Muscle layer of duodenum (tissue), 2 donors: ENCODE measurements at regions not wholly inside any gene's neighbourhood (a gene's known extent, or its start where the extent isn't known, plus 50 kb on each side); places are given as distances from the start of the nearest gene placed in this dataset.

Source experiments
- H3K27ac ChIP-seq: one replicate; pipeline ENCODE4 v1.7.0; 2013; ENCODE audit warnings: mild to moderate bottlenecking, low read length
- H3K27me3 ChIP-seq: one replicate; pipeline ENCODE4 v1.7.0; 2013; ENCODE audit warnings: low read depth, mild to moderate bottlenecking, control low read depth, low read length
- H3K36me3 ChIP-seq, 2 donors: one replicate each; pipeline ENCODE4 v1.7.0; 2013; ENCODE audit warnings: low read length in 2 of 2, control low read depth in 1 of 2, mild to moderate bottlenecking in 1 of 2; ENCODE audit not compliant: insufficient read depth in 2 of 2, control insufficient read depth in 1 of 2
- H3K4me1 ChIP-seq, 2 donors: one replicate each; pipeline ENCODE4 v1.7.0; 2013; ENCODE audit warnings: low read length in 2 of 2, mild to moderate bottlenecking in 2 of 2, control low read depth in 1 of 2, moderate library complexity in 1 of 2; ENCODE audit not compliant: insufficient read depth in 2 of 2, control insufficient read depth in 1 of 2
- H3K4me3 ChIP-seq, 2 donors: one replicate each; pipeline ENCODE4 v1.7.0; 2013; ENCODE audit warnings: low read length in 2 of 2, low read depth in 1 of 2, mild to moderate bottlenecking in 1 of 2
- H3K9me3 ChIP-seq, 2 donors: one replicate each; pipeline ENCODE4 v1.7.0; 2013; ENCODE audit warnings: low read length in 2 of 2, control low read depth in 1 of 2, mild to moderate bottlenecking in 1 of 2; ENCODE audit not compliant: control insufficient read depth in 1 of 2
- donor health status: healthy.

DNA sequence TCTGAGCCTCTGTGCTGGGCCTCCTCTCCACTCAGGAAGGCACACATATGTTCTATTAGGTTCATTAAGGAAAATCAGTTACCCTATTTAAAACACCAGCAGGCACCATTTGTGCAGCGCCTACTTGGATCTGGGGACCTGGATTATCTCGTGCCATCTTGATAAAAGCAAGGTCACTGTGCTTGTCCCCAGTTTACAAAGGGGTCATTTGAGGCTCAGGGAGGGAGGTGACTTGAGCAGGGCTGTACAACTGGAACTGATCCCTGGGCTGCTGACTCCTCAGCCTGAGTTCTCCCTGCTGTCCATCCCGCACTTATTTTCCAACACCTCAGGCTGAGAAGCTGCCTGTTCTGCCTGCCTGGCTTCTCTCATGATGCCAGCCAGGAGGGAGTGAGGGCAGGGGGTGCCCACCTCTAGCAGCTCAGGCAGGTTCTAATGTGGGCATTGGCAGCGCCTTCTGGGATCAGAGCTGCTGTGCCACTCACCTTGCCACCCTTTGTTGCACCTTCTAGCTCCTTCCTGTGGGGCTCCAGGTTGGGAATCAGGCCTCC lies 120.3 kb downstream of the GLI2 start:
- no peak overlapping the region for H3K27ac ChIP-seq
- H3K36me3 ChIP-seq: no peaks in the 10 kb centered on the region
- H3K4me3 ChIP-seq: no peak overlapping the region
- no peaks in the 10 kb centered on the region for H3K27me3 ChIP-seq
- H3K9me3 ChIP-seq: no peaks in the 10 kb centered on the region
- peaks cover 0 to 3% of the 10 kb centered on the region in 2 donors for H3K4me1 ChIP-seq

DNA sequence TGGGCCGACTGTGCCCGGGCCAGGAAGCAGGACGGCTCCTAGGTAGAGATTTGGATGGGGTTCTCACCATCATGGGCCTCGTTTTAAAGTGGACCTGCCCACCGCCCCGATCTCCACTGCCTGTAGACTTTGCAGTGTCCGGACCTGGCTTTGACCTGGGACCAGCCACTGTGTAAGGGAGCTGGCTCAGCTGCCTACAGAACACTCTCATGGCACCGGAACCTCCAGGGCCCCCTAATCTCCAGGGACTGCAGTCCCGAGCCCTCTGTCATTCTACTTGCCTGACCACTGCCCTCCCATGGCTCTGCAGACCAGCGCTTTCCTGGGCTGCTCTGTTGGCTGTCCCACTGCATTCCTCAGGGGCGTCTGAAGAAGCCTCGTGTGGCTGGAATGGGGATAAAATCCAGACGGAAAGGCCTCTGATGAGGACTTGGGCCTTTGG lies 120.8 kb downstream of the GLI2 start:
- H3K27me3 ChIP-seq: no peaks in the 10 kb centered on the region
- no peak overlapping the region for H3K27ac ChIP-seq
- peaks cover 0 to 3% of the 10 kb centered on the region in 2 donors for H3K4me1 ChIP-seq
- H3K9me3 ChIP-seq: no peaks in the 10 kb centered on the region
- no peaks in the 10 kb centered on the region for H3K36me3 ChIP-seq
- H3K4me3 ChIP-seq: no peak overlapping the region

DNA sequence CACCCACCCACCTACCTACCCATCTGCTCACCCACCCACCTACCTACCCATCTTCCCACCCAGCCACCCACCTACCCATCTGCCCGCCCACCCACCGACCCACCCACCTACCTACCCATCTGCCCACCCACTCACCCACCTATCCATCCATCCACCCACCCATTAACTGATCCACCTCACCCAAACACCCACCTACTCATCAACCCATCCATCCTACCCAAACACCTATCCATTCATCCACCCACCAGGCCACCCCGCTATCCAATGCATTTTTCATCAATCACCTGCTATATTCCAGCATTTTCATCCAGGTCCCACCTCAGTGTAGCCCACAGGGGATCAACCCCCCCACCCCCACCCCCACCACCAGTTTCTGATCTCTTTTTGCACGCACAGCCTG lies 121.8 kb downstream of the GLI2 start:
- Histone ChIP-seq H3K4me1 (peaks cover 0 to 3% of the 10 kb centered on the region in 2 donors), H3K27ac (no peak overlapping the region), H3K27me3 (no peaks in the 10 kb centered on the region), H3K36me3 (no peaks in the 10 kb centered on the region), H3K4me3 (no peak overlapping the region), H3K9me3 (no peaks in the 10 kb centered on the region)

DNA sequence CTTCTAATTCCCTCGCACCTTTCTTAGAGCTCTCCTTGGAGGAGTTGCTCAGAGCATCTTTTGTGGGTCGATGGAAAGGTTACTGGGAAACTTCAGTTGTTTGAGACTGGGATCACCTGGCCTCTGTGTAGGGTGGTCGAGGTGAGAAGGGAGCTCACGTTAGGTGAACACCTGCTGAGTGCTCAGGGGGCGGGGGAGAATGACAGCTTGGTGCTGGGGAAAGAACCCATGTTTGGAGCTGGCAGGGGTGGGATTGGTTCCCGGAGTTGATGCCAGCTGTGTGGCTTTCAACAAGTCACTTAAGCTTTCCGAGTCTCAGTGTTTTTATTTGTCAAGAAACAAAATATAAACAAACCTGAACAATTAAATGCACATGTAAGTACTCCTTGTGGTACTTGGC lies 122.3 kb downstream of the GLI2 start:
- H3K27ac ChIP-seq: no peak overlapping the region

DNA sequence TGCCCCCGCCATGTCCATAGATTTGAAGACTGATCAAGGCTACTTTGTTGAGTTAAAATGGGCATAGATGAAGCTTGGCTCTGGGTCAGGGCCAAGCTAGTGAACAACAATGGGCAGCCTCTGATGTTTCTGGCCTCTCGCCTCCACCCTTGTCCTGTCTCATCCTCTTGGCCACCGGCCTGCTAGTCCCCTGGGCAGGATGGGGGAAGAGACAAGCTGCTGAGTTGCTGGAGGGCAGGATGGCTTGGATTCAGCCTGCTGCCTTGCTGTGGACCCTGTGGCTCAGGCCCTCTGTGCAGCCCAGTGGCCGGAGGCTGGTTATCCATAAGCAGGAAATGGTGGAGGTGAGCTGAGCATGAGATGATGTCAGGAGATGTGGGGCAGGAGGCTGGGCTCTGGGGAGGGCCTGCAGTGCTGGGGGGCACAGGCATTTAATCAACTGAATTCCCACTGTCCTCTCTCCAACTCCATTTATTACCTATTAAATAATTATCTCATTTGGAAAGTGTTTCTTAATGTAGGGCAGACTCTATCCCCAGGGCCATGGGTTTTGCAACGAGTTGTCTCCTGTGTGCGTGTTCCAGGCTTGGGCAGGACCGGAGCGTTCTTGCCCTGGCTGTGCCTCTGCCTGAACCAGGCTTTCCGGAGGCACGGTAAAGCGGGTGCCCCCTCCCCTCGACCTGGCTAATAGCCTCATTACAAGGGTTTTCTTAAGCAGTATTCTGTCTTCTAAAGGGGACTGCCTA lies 122.9 kb downstream of the GLI2 start:
- no peaks in the 10 kb centered on the region for H3K36me3 ChIP-seq

More for the DNA sequence above, 122.3 kb downstream of the GLI2 start:
- no peak overlapping the region for H3K4me3 ChIP-seq
- no peaks in the 10 kb centered on the region for H3K36me3 ChIP-seq
- H3K27me3 ChIP-seq: no peaks in the 10 kb centered on the region
- no peaks in the 10 kb centered on the region for H3K9me3 ChIP-seq
- H3K4me1 ChIP-seq: peaks cover 0 to 3% of the 10 kb centered on the region in 2 donors

DNA sequence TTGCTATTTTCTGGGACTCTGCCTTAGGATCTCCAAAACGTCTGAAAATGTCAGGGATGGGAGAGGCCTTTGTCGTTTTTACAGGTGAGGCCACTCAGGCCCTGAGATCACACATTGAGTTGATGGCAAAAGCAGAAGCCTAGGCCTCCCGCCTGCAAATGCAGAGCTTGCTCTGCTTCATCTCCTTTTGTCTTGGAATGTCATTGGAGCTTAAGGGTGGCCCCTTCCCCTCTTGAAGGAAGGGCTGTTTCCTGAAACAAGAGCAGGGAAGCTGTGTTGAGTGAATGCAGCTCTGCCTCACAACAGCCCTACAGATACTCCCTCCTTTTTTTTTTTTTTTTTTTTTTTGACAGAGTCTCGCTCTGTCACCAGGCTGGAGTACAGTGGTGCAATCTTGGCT lies 123.5 kb downstream of the GLI2 start:
- no peaks in the 10 kb centered on the region for H3K36me3 ChIP-seq
- H3K9me3 ChIP-seq: no peaks in the 10 kb centered on the region
- no peak overlapping the region for H3K27ac ChIP-seq
- no peak overlapping the region for H3K4me3 ChIP-seq
- no peaks in the 10 kb centered on the region for H3K27me3 ChIP-seq
- H3K4me1 ChIP-seq: peaks cover 0 to 8% of the 10 kb centered on the region in 2 donors

More for the DNA sequence above, 122.9 kb downstream of the GLI2 start:
- Histone ChIP-seq H3K27me3 (no peaks in the 10 kb centered on the region), H3K4me1 (peaks cover 0 to 8% of the 10 kb centered on the region in 2 donors), H3K27ac (no peak overlapping the region), H3K9me3 (no peaks in the 10 kb centered on the region), H3K4me3 (no peak overlapping the region)

DNA sequence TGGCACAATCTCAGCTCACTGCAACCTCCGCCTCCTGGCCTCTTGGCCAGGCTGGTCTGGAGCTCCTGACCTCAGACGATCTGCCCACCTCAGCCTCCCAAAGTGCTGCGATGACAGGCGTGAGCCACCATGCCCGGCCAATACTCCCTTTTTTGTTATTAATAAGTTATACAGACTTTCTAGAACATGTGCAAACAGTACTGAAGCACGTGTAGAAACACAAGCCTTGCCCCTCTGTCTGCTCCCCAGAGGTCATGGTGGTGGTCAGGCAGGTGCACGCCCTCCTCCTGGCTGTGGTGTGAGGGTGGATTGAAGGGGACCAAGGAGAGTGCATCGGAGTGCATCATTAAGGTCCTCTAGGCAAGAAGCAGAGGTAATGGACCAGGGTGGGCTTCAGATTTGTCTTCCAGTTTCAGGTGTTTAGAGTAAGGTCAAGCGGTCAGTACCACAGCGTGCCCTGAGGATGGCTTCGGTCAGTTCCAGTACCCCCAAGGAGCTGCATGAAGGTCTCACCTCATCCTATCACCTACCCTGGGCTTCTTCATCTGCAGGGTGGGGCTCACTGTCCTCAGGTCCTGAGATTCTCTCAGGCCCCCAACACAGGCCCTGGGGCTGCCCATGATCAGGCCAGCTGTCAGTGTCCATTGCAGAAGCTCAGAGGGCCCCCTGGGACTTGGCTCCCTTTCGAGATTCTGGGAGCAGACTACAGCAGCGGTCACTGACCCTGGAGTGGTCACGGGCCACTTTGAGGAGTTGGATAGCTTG lies 124.3 kb downstream of the GLI2 start:
- peaks cover 4 to 8% of the 10 kb centered on the region in 2 donors for H3K4me1 ChIP-seq
- no peaks in the 10 kb centered on the region for H3K9me3 ChIP-seq
- H3K36me3 ChIP-seq: no peaks in the 10 kb centered on the region
- H3K27ac ChIP-seq: no peak overlapping the region
- H3K27me3 ChIP-seq: no peaks in the 10 kb centered on the region
- H3K4me3 ChIP-seq: no peak overlapping the region

DNA sequence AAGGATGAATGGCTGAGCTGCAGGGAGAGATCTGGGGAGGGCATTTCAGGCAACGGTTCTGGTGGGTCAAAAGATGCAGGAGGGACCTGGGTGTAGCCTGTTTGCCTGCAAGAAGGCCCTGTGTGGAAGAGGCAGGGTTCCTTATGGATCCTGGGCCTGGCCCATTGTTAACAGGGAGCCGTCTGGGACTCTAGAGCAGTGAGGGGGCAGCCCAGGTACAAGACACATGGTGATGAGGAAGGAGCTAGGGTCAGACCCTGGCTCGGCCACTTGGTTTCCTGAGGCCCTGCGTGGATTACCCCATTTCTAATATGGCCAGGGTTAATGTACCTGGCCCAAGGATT lies 124.9 kb downstream of the GLI2 start:
- H3K4me1 ChIP-seq: peaks cover 4 to 8% of the 10 kb centered on the region in 2 donors
- H3K36me3 ChIP-seq: no peaks in the 10 kb centered on the region
- H3K9me3 ChIP-seq: no peaks in the 10 kb centered on the region
- no peaks in the 10 kb centered on the region for H3K27me3 ChIP-seq
- H3K27ac ChIP-seq: no peak overlapping the region
- H3K4me3 ChIP-seq: no peak overlapping the region

DNA sequence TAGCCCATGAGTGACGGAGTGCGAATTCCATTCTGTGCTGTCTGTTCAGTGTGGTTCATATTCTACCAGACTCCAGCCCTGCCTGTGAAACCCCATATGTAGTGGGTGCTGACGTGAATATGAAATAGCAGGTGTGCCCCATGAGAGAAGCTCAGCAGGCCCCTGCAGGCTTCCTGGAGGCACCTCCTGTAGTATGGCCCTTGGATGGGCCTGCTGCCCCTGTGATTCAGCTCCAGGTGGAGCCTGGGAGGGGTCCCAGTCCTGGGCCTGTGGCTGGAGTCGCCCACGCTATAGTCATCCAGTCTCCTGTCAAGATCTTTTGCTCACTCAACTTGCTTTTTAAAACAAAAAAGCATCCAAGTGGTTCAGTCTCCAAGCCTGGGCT lies 125.5 kb downstream of the GLI2 start:
- no peaks in the 10 kb centered on the region for H3K9me3 ChIP-seq
- H3K27ac ChIP-seq: no peak overlapping the region
- peaks cover 4 to 6% of the 10 kb centered on the region in 2 donors for H3K4me1 ChIP-seq

DNA sequence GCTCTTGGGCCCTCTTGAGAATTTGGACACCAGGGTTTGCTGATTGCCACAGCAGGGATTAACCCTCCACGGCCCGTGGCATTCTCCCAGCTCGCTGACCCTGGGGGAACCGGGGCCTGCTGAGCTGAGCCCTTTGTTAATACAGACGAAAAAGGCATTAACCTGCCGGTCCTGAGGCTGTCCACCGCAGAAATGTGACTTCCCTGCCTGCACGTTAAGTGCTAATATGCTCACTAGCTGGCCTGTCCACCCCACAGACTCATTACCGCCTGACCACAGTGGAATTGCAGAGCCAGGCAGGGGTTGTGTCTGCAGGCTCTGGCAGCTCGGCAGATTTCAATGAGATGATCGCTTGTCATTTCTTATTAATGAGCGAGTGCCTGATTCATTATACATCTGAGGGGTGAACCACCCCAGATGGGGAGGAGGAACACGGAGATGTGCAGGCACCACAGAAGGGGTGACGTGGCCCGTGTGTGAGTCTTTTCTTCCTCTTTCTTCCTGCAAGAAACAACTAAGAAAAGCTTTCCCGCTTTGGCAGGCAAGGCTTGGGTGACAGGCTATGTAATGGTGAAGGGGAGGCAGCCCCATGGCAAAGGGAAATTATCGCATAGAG lies 126.0 kb downstream of the GLI2 start:
- Histone ChIP-seq H3K4me3 (no peak overlapping the region), H3K27ac (no peak overlapping the region), H3K36me3 (no peaks in the 10 kb centered on the region), H3K27me3 (no peaks in the 10 kb centered on the region), H3K4me1 (peaks cover 6% of the 10 kb centered on the region in 2 donors), H3K9me3 (no peaks in the 10 kb centered on the region)

More for the DNA sequence above, 125.5 kb downstream of the GLI2 start:
- no peaks in the 10 kb centered on the region for H3K36me3 ChIP-seq
- no peak overlapping the region for H3K4me3 ChIP-seq
- H3K27me3 ChIP-seq: no peaks in the 10 kb centered on the region
